Activated CD4-positive, alpha-beta memory T cell treated with anti-CD3 and anti-CD28 coated beads, Interleukin-2, amount 10 ng/mL, durations not matched to agents 7 days and 5 days (primary cell): ENCODE measurements at regions not wholly inside any gene's neighbourhood (a gene's known extent, or its start where the extent isn't known, plus 50 kb on each side); places are given as distances from the start of the nearest gene placed in this dataset.

Experiments used
- CTCF ChIA-PET: fragments of 350-600 bp; sonication (Branson Sonifier 250); formaldehyde crosslinking; loops from one replicate; lab custom pipeline; 2021; ENCODE audit warnings: antibody characterized with exemption, inconsistent platforms; lab: Charles Lee
- POLR2A ChIA-PET: fragments of 350-600 bp; sonication (Branson Sonifier 250); formaldehyde crosslinking; loops from one replicate; lab custom pipeline; 2021; ENCODE audit warnings: antibody characterized with exemption; lab: Charles Lee
- DNase-seq: peaks from one replicate; pipeline ENCODE4 v3.0.0-alpha.2; 2020
- H3K27ac Mint-ChIP-seq: one replicate; pipeline ENCODE4 v1.8.0; 2021; ENCODE audit warnings: mild to moderate bottlenecking, mixed read lengths
- H3K27me3 Mint-ChIP-seq: one replicate; pipeline ENCODE4 v1.8.0; 2021; ENCODE audit warnings: mixed read lengths
- H3K36me3 Mint-ChIP-seq: one replicate; pipeline ENCODE4 v1.8.0; 2021; ENCODE audit warnings: low read depth, mixed read lengths
- H3K4me1 Mint-ChIP-seq: one replicate; pipeline ENCODE4 v1.8.0; 2021; ENCODE audit warnings: mixed read lengths
- H3K4me3 Mint-ChIP-seq: one replicate; pipeline ENCODE4 v1.8.0; 2021; ENCODE audit warnings: mild to moderate bottlenecking, mixed read lengths
- H3K9me3 Mint-ChIP-seq: one replicate; pipeline ENCODE4 v1.8.0; 2021; ENCODE audit warnings: mixed read lengths

GRCh38 chr6:195861-196360, 96.4 kb upstream of the DUSP22 start:
- peaks cover 6% of the 10 kb centered on the region for H3K9me3 Mint-ChIP-seq
- ChIA-PET CTCF (interaction anchor here (1.0 to 1.3 kb wide), 3 partner anchors 20 to 47 kb away, joined by 5 to 6 read pairs (median 6); no protein-coding TSS in a partner anchor), POLR2A (interaction anchor here (1.0 to 10.9 kb wide), 7 partner anchors 13 to 196 kb away, joined by 3 to 159 read pairs (median 13); partner anchors contain the start of gene IRF4)
- DNase-seq, result peak; percentile 49
- H3K27me3 Mint-ChIP-seq, result peaks cover 3% of the 10 kb centered on the region
- peaks cover 48% of the 10 kb centered on the region for H3K4me1 Mint-ChIP-seq
- peaks cover 9% of the 10 kb centered on the region for H3K36me3 Mint-ChIP-seq
- no peak overlapping the region for H3K4me3 Mint-ChIP-seq
- H3K27ac Mint-ChIP-seq, result no peak overlapping the region

GRCh38 chr6:196543-196942, 95.7 kb upstream of the DUSP22 start:
- Mint-ChIP-seq H3K27me3 (peaks cover 3% of the 10 kb centered on the region), H3K4me3 (no peak overlapping the region), H3K36me3 (peaks cover 9% of the 10 kb centered on the region), H3K27ac (no peak overlapping the region), H3K9me3 (peaks cover 6% of the 10 kb centered on the region), H3K4me1 (peaks cover 42% of the 10 kb centered on the region)
- DNase-seq, result no peak
- ChIA-PET CTCF (no interaction called here), POLR2A (interaction anchor here (4.2 to 10.9 kb wide), 2 partner anchors 28 to 195 kb away, joined by 31 to 159 read pairs; partner anchors contain the start of gene IRF4)

- H3K27ac Mint-ChIP-seq, result no peak overlapping the region
- POLR2A ChIA-PET, result no interaction called here
- peaks cover 3% of the 10 kb centered on the region for H3K36me3 Mint-ChIP-seq
- H3K27me3 Mint-ChIP-seq, result peaks cover 27% of the 10 kb centered on the region
- peaks cover 10% of the 10 kb centered on the region for H3K4me1 Mint-ChIP-seq
- H3K4me3 Mint-ChIP-seq, result no peak overlapping the region
- CTCF ChIA-PET, result interaction anchor here (0.8 kb wide), 1 partner anchor 13 kb away, joined by 3 read pairs; no protein-coding TSS in a partner anchor
- peaks cover 2% of the 10 kb centered on the region for H3K9me3 Mint-ChIP-seq
- no peak for DNase-seq
These were observed 88.6 kb upstream of the DUSP22 start for GRCh38 chr6:203661-204060.

- POLR2A ChIA-PET, result interaction anchor here (0.9 kb wide), 1 partner anchor 87 kb away, joined by 3 read pairs; no protein-coding TSS in a partner anchor
- H3K4me3 Mint-ChIP-seq, result no peak overlapping the region
- H3K36me3 Mint-ChIP-seq, result peaks cover 3% of the 10 kb centered on the region
- CTCF ChIA-PET, result interaction anchor here (1.5 kb wide), 1 partner anchor 10 kb away, joined by 4 read pairs; no protein-coding TSS in a partner anchor
- peaks cover 2% of the 10 kb centered on the region for H3K9me3 Mint-ChIP-seq
- no peak for DNase-seq
- H3K4me1 Mint-ChIP-seq, result peaks cover 36% of the 10 kb centered on the region
- H3K27me3 Mint-ChIP-seq, result peaks cover 25% of the 10 kb centered on the region
- no peak overlapping the region for H3K27ac Mint-ChIP-seq
These were observed 86.0 kb upstream of the DUSP22 start for GRCh38 chr6:206264-206663.

- peak overlapping the region; percentile 52 for H3K27ac Mint-ChIP-seq
- ChIA-PET POLR2A (interaction anchor here (1.2 kb wide), 1 partner anchor 77 kb away, joined by 3 read pairs; no protein-coding TSS in a partner anchor), CTCF (interaction anchor here (1.6 kb wide), 1 partner anchor 14 kb away, joined by 6 read pairs; no protein-coding TSS in a partner anchor)
- H3K27me3 Mint-ChIP-seq, result peaks cover 29% of the 10 kb centered on the region
- H3K36me3 Mint-ChIP-seq, result peaks cover 12% of the 10 kb centered on the region
- peaks cover 6% of the 10 kb centered on the region for H3K9me3 Mint-ChIP-seq
- peaks cover 38% of the 10 kb centered on the region for H3K4me1 Mint-ChIP-seq
- H3K4me3 Mint-ChIP-seq, result no peak overlapping the region
- DNase-seq, result no peak
These were observed 83.9 kb upstream of the DUSP22 start for GRCh38 chr6:208364-208763.

GRCh38 chr6:208938-209337, 83.3 kb upstream of the DUSP22 start:
- CTCF ChIA-PET, result interaction anchor here (0.6 to 1.6 kb wide), 3 partner anchors 9 to 40 kb away, joined by 3 to 6 read pairs (median 4); no protein-coding TSS in a partner anchor
- Mint-ChIP-seq H3K4me3 (peak overlapping the region; percentile 84), H3K4me1 (peaks cover 38% of the 10 kb centered on the region), H3K9me3 (peaks cover 7% of the 10 kb centered on the region), H3K27ac (peak overlapping the region; percentile 93), H3K36me3 (peaks cover 13% of the 10 kb centered on the region), H3K27me3 (peaks cover 26% of the 10 kb centered on the region)
- no peak for DNase-seq
- POLR2A ChIA-PET, result interaction anchor here (0.8 to 3.7 kb wide), 11 partner anchors 9 to 183 kb away, joined by 3 to 34 read pairs (median 8); partner anchors contain the start of genes DUSP22 and IRF4

GRCh38 chr6:209432-210103, 82.7 kb upstream of the DUSP22 start:
- H3K27ac Mint-ChIP-seq, result peak overlapping the region; percentile 93
- peak; percentile 80 for DNase-seq
- H3K4me3 Mint-ChIP-seq, result peak overlapping the region; percentile 84
- ChIA-PET CTCF (interaction anchor here (1.0 to 1.6 kb wide), 2 partner anchors 9 to 13 kb away, joined by 4 to 6 read pairs; no protein-coding TSS in a partner anchor), POLR2A (interaction anchor here (0.8 to 3.7 kb wide), 12 partner anchors 9 to 182 kb away, joined by 3 to 34 read pairs (median 8); partner anchors contain the start of genes DUSP22 and IRF4)
- H3K4me1 Mint-ChIP-seq, result peaks cover 41% of the 10 kb centered on the region
- H3K9me3 Mint-ChIP-seq, result peaks cover 10% of the 10 kb centered on the region
- peaks cover 24% of the 10 kb centered on the region for H3K27me3 Mint-ChIP-seq
- peaks cover 16% of the 10 kb centered on the region for H3K36me3 Mint-ChIP-seq

GRCh38 chr6:210104-210456, 82.2 kb upstream of the DUSP22 start:
- peaks cover 24% of the 10 kb centered on the region for H3K27me3 Mint-ChIP-seq
- H3K4me3 Mint-ChIP-seq, result peak overlapping the region; percentile 84
- H3K4me1 Mint-ChIP-seq, result peaks cover 46% of the 10 kb centered on the region
- POLR2A ChIA-PET, result interaction anchor here (1.4 to 3.7 kb wide), 5 partner anchors 11 to 180 kb away, joined by 3 to 34 read pairs (median 14); partner anchors contain the start of gene DUSP22
- no peak for DNase-seq
- peaks cover 12% of the 10 kb centered on the region for H3K9me3 Mint-ChIP-seq
- peak overlapping the region; percentile 93 for H3K27ac Mint-ChIP-seq
- CTCF ChIA-PET, result no interaction called here
- H3K36me3 Mint-ChIP-seq, result peaks cover 18% of the 10 kb centered on the region

- Mint-ChIP-seq H3K36me3 (peaks cover 18% of the 10 kb centered on the region), H3K4me1 (peaks cover 53% of the 10 kb centered on the region), H3K27ac (peak overlapping the region; percentile 93), H3K9me3 (peaks cover 12% of the 10 kb centered on the region), H3K4me3 (peak overlapping the region; percentile 46), H3K27me3 (peaks cover 23% of the 10 kb centered on the region)
- ChIA-PET CTCF (no interaction called here), POLR2A (interaction anchor here (1.4 to 3.7 kb wide), 6 partner anchors 10 to 179 kb away, joined by 3 to 34 read pairs (median 11); partner anchors contain the start of gene DUSP22)
- DNase-seq, result no peak
These were observed 81.4 kb upstream of the DUSP22 start for GRCh38 chr6:210778-211374.

GRCh38 chr6:211871-212497, 80.3 kb upstream of the DUSP22 start:
- Mint-ChIP-seq H3K27ac (no peak overlapping the region), H3K36me3 (peaks cover 18% of the 10 kb centered on the region)
- POLR2A ChIA-PET, result interaction anchor here (0.7 to 3.7 kb wide), 6 partner anchors 9 to 211 kb away, joined by 3 to 34 read pairs (median 6); no protein-coding TSS in a partner anchor

GRCh38 chr6:213284-213683, 79.0 kb upstream of the DUSP22 start:
- peaks cover 22% of the 10 kb centered on the region for H3K36me3 Mint-ChIP-seq
- no peak overlapping the region for H3K4me3 Mint-ChIP-seq

More at GRCh38 chr6:211871-212497, 80.3 kb upstream of the DUSP22 start:
- CTCF ChIA-PET, result no interaction called here
- Mint-ChIP-seq H3K27me3 (peaks cover 18% of the 10 kb centered on the region), H3K4me1 (peaks cover 60% of the 10 kb centered on the region), H3K4me3 (no peak overlapping the region), H3K9me3 (peaks cover 12% of the 10 kb centered on the region)
- no peak for DNase-seq

GRCh38 chr6:214428-214827, 77.9 kb upstream of the DUSP22 start:
- ChIA-PET POLR2A (interaction anchor here (1.7 to 5.5 kb wide), 5 partner anchors 11 to 179 kb away, joined by 8 to 35 read pairs (median 13); partner anchors contain the start of gene IRF4), CTCF (no interaction called here)
- peaks cover 15% of the 10 kb centered on the region for H3K9me3 Mint-ChIP-seq
- no peak overlapping the region for H3K4me3 Mint-ChIP-seq
- no peak for DNase-seq
- peaks cover 59% of the 10 kb centered on the region for H3K4me1 Mint-ChIP-seq
- no peak overlapping the region for H3K27ac Mint-ChIP-seq
- H3K36me3 Mint-ChIP-seq, result peaks cover 22% of the 10 kb centered on the region
- peaks cover 19% of the 10 kb centered on the region for H3K27me3 Mint-ChIP-seq

More at GRCh38 chr6:213284-213683, 79.0 kb upstream of the DUSP22 start:
- ChIA-PET POLR2A (interaction anchor here (1.4 to 5.5 kb wide), 3 partner anchors 8 to 180 kb away, joined by 5 to 35 read pairs (median 8); partner anchors contain the start of gene IRF4), CTCF (no interaction called here)
- no peak overlapping the region for H3K27ac Mint-ChIP-seq
- peaks cover 65% of the 10 kb centered on the region for H3K4me1 Mint-ChIP-seq
- H3K27me3 Mint-ChIP-seq, result peaks cover 19% of the 10 kb centered on the region
- H3K9me3 Mint-ChIP-seq, result peaks cover 15% of the 10 kb centered on the region
- DNase-seq, result no peak
